ENCODE measurements at regions not wholly inside any gene's neighbourhood (a gene's known extent, or its start where the extent isn't known, plus 50 kb on each side); places are given as distances from the start of the nearest gene placed in this dataset.

DNA sequence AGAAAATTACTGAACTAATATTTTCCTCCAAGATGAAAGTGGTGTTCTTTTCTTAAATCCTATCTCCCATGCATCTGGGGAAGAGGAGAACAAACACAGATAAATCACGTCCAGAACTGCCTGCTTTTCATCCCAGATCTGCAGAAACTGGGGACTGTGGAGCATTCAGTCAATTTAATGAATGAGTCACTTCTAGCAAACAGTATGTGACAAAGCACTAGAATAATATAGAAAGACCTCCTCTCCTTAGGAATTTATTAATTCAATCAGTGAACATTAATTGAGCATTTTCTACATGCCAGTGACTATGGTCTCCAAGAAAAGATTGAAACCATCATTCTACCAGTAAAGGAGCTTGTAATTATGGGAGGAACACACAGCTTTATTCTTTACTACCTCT, 693.4 kb upstream of the ID2 start:
- no peak for DNase-seq (ENCODE audit: low spot score)
- intact Hi-C loops (cut with DNase I) = no loop called here

DNA sequence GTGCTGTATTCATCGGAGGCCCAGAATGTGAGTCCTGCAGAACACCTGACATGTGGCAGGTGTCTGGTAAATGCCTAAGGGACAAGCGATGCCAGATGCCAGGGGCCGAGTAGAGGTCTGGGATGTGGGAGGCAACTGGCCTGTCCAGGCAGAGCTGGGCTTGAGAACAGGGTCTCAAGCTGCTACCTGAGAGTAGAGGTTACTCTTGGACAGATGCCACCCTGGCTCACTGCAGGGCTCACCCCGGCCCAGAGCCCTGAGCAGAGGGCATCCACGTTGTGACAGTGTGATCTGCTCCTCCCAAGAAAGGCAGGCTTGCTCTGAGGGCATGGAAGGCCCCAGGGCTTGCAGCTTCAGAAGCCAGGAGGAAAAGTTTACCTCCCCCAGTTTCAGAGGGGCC, 692.0 kb upstream of the ID2 start:
- no peak for ATAC-seq
- no peak for DNase-seq (ENCODE audit: low spot score)
- intact Hi-C loops (cut with DNase I) = no loop called here

More for the DNA sequence above, 693.4 kb upstream of the ID2 start:
- no peak for ATAC-seq

DNA sequence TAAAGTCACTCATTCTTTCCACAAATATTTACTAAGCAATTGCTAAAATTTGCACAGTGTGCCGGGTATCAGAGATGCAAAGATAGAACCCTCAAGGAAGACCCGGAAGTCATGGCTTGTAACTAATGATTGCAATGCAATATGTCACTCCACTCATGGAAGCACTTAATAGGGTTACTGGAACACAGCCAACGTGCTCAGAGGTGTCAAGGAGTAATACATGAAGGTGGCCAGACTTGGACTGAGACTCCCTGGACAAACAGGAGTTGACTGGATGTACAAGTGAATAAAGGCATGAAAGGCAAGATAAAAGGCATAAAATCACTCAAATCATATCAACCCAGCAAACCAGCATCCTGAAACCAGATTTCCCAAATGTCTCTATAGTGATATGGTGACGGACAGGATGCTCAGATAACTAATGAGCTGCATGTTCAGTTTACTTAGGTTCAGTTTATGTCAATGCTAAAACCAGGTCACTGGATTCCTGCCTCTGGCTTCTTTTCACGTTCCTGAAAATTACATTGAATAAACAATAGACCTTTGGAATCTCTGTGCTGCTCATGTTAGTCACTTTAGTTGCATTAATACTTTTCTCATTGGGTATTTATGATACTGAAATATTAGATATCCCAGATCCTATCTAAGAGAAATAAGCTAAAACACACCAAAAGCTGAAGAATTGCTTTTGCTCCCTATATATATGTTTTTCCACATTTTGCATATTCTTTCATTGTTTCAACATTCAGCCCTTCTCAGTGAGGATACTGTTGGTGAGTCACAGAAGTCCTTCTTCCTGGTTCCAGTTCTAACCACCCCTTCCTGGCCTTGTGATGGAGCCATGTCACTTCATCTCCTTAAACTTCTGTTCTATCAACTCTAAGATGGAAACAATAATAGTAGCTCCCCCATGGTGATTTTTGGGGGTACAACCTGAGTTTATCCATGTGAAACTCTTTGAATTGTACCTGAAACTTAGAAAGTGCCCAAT, 688.9 kb upstream of the ID2 start:
- intact Hi-C loops (cut with DNase I) = no loop called here

DNA sequence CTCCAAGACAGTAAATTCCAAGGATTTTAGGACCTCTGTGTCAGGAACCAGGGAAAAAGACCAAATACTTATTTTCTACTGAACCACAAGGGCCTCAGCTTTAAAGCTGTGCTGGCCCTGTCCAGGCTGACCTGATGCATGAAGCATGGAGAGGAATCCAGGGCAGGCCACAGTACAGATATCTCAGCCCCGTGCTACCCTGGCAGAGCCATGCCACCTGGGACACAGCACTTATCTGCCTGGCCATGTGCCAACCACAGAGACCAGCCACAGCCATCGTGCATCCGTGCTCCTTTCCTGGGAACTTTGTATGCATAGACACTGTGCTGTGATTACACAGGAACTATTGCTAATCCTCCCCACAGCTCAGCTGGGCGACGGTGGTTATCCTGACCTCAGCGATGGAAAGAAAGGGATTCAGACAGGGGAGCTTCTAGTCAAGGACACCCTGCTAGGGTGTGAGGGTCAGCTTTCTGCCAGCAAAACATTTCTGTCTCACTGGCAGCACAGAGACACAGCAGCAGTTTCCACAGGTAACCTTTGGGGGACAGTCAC, 687.4 kb upstream of the ID2 start:
- ATAC-seq (no peak), DNase-seq (ENCODE audit: low spot score) (no peak)
- intact Hi-C loops (cut with DNase I) = no loop called here

More for the DNA sequence above, 688.9 kb upstream of the ID2 start:
- no peak for ATAC-seq
- no peak for DNase-seq (ENCODE audit: low spot score)

DNA sequence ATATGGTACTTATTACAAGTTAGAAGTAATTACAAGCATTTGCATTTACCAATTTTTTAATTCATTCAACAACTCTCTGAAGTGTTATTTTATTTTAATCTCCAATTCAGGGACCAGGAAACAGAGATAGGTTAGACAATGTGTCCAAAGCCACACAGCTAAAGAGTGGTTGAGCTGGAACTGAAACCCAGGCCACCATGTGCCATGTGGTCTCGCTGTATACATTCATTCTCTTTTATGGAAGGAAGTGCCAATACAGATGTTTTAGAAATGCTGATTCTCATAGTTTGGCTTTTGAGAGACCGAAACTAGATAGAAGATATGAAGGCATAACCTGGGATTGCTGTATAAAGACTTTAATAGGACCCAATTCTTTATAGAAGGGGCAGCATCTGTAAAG, 684.6 kb upstream of the ID2 start:
- ATAC-seq (no peak), DNase-seq (ENCODE audit: low spot score) (no peak)
- intact Hi-C loops (cut with DNase I) = no loop called here

DNA sequence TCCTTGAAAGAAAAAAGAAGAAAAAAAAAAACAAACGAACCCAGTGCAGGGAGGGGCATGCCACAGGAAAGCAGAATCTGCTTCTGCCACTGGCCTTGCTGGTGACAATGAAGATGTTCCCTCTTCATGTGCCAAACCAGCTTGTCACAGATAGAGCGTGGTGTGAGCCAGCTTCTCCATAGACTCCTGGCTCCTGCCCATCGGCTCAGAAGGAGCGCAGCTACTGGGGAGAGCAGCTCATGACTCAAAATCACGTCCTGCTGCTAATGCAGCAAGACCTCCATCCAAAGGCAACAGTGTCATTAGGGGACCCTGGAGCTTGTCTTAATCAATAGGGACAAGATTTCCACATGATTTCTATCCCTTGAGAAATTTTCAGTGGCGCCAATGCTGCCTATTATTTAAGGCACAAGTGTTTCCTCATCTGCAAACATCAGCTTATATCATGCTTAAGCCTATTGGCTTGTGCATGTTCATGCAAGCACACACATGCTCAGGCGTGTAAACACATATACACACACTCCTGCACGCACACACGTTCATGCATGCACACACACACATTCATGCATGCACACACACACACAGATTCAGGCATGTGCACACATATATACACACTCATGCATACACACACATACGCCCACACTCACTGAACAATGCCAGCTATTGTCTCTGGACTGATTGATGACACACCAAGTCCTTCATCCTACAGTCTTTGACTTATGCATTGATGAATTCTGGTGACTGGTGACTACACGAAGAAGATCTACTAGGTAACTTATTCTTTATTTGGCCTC, 682.0 kb upstream of the ID2 start:
- ATAC-seq = no peak
- intact Hi-C loops (cut with DNase I) = no loop called here
- DNase-seq (ENCODE audit: low spot score) = no peak

DNA sequence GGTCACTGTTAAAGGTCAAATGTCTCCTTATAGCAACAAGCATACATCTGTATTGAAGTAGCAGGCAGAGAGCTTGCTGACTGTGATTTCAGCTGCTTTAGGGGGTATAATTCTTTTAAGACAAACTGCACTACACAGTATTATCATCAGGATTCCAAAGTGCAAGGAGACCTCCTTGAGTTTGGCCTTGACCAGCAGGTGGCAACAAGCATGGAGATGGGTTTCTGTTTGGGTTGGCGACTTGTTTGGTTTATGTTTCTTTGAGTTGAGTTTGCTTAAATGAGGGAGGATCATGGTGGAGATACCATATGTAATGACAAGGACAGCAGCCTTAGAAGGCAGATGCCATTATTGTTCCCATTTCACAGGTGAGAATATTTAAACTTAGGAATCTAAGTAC, 681.0 kb upstream of the ID2 start:
- DNase-seq (ENCODE audit: low spot score) = no peak
- ATAC-seq = no peak
- intact Hi-C loops (cut with DNase I) = no loop called here

DNA sequence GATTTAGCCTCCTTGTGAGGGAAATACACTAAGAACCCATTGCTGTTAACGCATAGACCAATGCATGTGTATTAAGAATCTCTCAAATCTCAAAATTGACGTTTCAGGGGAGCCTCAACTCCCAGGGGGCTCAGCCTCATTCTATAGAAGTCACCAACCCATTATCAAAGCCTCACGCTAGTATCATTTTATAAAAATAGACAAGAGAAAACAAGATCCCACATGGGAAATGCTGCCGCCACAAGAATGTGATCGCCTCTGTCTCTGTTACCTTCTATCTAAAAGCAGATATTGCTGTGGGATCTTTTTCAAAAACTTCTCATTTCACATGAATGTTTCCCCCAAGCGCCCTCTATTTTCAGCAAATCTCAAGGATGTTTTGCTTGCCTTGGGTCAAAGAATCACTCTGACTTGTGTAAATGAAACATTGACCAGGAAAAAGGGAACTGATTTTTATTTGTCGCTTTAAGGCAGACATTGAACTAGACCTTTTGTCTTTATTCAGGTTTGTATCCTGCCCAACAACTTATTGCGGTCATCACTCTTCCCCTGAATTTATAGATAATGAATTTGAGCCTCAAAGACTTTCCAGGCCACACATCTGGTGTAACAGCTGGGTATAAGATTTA, 679.0 kb upstream of the ID2 start:
- intact Hi-C loops (cut with DNase I) = no loop called here
- ATAC-seq = peak; percentile 38
- DNase-seq (ENCODE audit: low spot score) = no peak

DNA sequence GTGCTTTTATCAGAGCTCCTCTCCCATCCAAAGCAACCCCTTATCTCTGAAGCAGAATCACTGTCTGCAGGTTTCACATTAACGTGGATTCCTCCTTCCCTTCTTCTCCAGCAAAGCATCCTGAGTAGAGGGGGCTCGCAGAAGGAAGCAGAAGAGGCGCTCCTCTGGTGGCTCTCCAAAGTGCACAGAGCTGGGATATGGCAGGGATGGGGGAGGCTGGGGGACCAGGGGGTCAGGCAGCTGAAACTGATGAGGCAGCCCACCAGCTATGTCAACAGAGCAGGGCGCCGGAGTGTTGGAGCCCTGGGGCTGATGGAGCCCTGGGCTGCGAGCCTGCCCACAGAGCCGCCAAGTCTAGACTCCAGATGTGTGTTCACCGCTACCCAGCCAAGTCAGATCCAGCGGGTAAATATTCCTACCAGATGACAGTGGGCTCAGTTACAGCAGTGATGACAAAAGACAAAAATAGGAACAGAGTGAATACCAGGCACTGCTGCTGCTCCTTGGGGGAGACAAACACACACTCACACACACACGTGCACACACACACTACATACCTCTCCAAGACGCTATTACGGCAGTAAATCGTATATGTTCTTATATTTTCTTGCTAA, 678.3 kb upstream of the ID2 start:
- ATAC-seq = peak; percentile 97
- intact Hi-C loops (cut with DNase I) = no loop called here
- DNase-seq (ENCODE audit: low spot score) = peak; percentile 67

DNA sequence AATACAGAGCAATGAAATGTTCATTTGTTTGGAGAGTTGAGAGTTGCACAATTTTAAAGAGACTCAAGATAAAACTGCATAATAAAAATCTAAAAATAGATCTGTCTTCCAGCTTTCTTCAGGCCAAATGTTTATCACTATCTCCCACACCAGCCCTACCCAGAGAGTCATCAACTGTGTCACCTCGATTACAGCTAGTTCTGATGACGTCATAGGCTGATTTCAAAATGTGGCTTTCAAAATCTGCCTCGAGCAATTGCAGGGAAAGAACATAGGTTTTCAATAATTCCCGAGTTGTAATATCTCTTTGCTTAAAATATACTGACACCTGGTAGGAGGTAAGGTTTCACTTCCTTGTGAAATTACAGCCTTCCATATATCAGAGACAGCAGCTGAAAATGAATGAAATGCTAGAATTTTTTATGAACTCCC, 677.6 kb upstream of the ID2 start:
- intact Hi-C loops (cut with DNase I) = no loop called here
- DNase-seq (ENCODE audit: low spot score) (no peak), ATAC-seq (peak; percentile 92)

DNA sequence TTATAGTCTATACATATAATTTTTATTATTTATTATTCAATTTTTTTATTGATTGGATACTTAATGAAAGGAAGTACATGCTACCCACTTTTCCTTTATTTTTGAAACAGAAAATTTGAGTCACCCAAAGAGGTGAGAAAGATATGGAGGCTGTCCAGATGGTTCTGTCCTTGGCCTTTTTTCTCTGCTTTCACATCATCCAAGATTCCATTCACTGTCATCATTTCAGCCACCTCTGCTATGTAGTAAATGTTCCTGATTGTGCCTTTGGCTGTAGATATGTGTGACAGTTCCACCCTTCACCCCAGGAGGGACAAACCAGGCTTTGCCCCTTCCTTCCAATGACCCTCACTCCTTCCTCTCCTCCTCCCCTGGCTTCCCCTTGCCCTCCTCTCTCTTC, 675.7 kb upstream of the ID2 start:
- intact Hi-C loops (cut with DNase I) = no loop called here
- ATAC-seq (no peak), DNase-seq (ENCODE audit: low spot score) (no peak)

DNA sequence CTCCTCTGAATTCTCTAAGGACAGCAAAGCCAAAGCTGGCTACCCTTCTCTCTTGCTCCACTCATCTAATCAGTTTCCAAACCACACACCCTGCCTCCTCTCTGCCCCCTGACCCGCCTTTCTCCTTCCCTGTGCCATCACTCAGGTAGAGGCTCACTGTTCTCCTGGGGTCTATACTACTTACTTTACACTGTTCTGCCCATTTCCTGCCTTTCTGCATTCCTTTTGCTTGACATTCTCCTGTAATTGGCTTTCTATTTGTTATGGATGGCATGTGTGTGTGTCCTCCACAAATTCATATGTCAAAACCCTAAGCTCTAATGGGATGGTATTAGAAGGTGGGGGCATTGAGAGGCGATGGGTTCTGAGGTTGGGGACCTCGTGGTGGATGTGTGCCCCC, 675.2 kb upstream of the ID2 start:
- ATAC-seq = no peak
- intact Hi-C loops (cut with DNase I) = no loop called here
- no peak for DNase-seq (ENCODE audit: low spot score)

DNA sequence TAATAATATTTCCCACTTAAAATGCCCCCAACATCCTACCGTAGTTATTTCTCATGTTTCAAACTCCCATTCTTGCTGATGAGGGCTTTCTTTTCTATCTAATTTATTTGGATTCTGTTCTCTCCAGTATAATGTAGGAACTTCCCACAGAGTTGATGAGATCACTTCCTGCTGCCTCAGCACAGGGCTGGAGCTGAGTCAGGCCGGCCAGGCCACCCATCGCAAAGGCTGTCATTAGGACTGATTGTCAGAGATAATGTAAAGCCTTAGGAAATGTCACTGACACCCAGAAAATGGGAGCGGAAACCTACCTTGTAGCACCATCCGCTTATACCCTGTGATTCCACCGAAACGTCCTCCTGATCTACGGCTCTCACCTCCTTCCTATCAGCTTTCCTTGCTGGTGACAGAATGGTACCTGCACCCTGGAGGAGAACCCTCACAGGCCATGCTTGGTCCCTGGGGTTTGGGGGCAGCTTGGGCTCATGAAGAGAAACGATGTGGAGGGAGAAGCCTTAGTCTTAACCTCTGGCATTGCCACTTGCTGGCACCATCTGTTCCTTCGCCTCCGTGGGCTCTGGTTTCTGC, 672.8 kb upstream of the ID2 start:
- no peak for ATAC-seq
- intact Hi-C loops (cut with DNase I) = no loop called here
- DNase-seq (ENCODE audit: low spot score) = no peak

DNA sequence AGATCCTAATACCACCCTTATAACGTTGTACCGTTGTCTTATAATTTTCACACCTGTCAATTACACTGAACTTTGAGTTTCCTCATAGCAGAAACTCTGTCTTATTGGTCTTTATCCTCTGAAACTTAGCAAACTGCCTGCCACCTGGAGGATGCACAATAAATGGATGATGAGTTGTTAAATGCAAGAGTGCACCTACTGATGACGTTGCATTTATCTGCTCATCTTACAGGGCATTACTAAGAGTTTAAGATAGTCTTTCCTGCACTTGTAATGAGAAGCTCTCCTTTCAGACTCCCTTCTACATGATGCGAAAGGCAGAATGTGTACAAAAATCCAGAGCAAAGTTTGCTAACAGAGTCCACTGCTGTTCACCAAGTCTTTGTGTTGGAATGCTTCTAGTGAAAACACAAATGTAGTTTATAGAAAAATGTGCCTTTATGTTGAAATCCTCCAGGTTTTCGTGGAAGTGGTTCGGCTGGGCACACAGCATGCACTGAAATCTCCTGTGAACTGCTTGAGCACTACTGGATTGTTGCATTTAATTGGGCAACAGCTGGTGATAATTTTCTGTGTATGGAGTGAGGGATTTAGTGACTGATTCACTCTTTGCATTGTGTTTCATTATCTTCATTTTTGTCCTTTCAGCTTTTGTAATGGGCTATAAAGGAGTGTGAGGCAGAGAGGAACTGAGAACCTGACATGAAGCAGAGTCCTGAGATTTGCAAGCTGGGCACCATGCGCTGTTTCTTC, 665.8 kb upstream of the ID2 start:
- ATAC-seq (no peak), DNase-seq (ENCODE audit: low spot score) (no peak)
- intact Hi-C loops (cut with DNase I) = no loop called here

DNA sequence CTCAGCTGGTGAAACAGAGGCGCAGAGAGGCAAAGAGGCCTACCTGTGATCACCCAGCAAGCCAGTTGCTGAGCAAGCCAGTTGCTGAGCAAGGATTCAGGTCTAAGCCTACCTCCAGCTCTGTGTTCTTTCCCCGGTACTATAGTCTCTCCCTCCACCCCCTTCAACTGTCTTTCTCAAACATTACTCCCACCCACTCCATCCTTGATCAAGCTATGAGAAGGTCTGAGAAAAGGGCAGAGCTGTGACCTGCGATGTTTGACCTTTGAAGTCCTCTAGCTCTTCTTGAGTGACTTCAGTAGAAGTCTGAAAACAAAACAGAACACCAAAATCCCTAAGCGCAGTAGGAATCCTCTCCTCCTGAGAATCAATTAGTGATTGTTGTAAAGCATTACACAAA, 665.2 kb upstream of the ID2 start:
- ATAC-seq (no peak), DNase-seq (ENCODE audit: low spot score) (no peak)
- intact Hi-C loops (cut with DNase I) = no loop called here

DNA sequence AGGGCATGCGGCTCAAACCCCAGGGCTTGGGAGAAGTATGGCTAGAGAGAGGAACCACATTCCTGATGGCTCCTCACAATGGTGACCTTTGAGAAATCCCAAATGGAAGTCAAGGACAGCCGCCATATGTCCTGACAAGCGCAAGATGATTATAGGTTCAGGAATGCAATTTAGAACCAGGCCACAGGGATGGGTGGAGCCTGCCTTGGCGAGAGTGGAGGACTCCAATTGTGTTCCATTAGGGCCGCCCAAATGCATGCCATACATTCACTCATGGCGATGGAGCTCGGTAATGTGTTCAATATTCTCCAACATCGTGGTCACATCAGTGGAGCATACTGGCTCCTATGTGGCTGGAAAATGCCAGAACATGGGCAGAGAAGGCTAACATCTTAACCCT, 662.9 kb upstream of the ID2 start:
- intact Hi-C loops (cut with DNase I) = no loop called here
- ATAC-seq (no peak), DNase-seq (ENCODE audit: low spot score) (no peak)

DNA sequence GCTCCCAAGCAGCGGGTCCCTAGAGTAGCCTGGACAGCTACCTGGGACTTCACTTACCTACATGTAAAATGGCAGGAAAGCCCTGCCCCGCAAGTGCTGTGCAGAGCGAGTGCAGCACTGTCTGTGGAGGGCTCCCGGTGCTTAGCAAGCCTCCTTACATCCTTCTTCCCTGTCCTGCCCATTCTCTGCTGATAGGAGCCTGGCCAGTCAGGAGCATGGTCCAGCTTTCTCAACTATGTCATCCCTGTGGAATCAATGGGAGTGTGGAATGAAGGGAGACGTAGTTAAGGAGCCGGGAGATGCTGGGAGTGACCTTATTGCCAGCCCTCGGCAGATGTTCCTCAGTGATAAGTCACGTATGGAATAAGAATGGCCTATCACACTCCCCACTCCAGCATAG, 661.9 kb upstream of the ID2 start:
- DNase-seq (ENCODE audit: low spot score) (no peak), ATAC-seq (no peak)
- intact Hi-C loops (cut with DNase I) = no loop called here

DNA sequence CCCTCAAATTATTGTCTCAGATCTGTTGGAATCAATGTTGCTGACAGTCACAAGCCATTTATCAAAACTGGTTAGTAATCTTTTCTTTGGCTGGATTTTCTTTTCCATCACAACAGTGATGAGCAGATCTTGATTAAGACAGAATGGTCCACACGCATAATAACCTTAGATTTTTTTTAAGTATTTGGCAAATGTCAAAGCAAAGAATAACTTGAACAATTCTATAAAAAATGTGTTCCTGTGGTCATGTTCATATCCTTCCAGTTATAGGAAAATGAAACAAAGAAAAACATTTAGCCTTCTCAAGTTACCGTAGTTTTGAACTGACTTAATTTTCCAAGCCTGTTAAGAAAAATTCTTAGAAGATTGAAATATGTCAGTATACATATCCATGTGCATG, 659.9 kb upstream of the ID2 start:
- intact Hi-C loops (cut with DNase I) = no loop called here
- no peak for DNase-seq (ENCODE audit: low spot score)

More for the DNA sequence above, 659.9 kb upstream of the ID2 start:
- ATAC-seq = peak; percentile 65
